GM13976 (cell line): ENCODE measurements at regions not wholly inside any gene's neighbourhood (a gene's known extent, or its start where the extent isn't known, plus 50 kb on each side); places are given as distances from the start of the nearest gene placed in this dataset.

ENCODE experiments used
- DNase-seq: peaks from one replicate; pipeline ENCODE4 v3.0.0; 2012; ENCODE audit warnings: low spot score
- CTCF ChIP-seq: IDR thresholded peaks from 2 replicates; pipeline ENCODE4 v1.5.1; 2012; ENCODE audit warnings: borderline replicate concordance, mild to moderate bottlenecking; ENCODE audit not compliant: insufficient read depth; ENCODE audit errors: extremely low read depth, missing control alignments, control extremely low read depth
- in situ Hi-C: fragments of 300-500 bp; cut with MboI; formaldehyde crosslinking; loops from one replicate; pipeline ENCODE4 v1.12.0; 2022; ENCODE audit warnings: low sequenced_read_pairs, mixed read lengths, inconsistent platforms; ENCODE audit not compliant: unreplicated experiment

GRCh38 chr6:43942616-43943015 lies 172.6 kb downstream of the VEGFA start:
- no peak for TF ChIP-seq CTCF
- in situ Hi-C loops, result no loop called here
- no peak for DNase-seq

- no peak for TF ChIP-seq CTCF
- DNase-seq, result no peak
- in situ Hi-C loops, result no loop called here
Observed at GRCh38 chr6:43942011-43942442, 172.0 kb downstream of the VEGFA start.

GRCh38 chr6:43941174-43941573 lies 171.2 kb downstream of the VEGFA start:
- DNase-seq, result no peak
- in situ Hi-C loops, result no loop called here
- TF ChIP-seq CTCF, result no peak

- no peak for TF ChIP-seq CTCF
- in situ Hi-C loops, result no loop called here
- DNase-seq, result no peak
Observed at GRCh38 chr6:43940393-43941087, 170.5 kb downstream of the VEGFA start.

GRCh38 chr6:43940071-43940392 lies 170.0 kb downstream of the VEGFA start:
- in situ Hi-C loops, result no loop called here
- no peak for TF ChIP-seq CTCF
- no peak for DNase-seq

- no peak for TF ChIP-seq CTCF
- in situ Hi-C loops, result no loop called here
- DNase-seq, result no peak
Observed at GRCh38 chr6:43939281-43940070, 169.5 kb downstream of the VEGFA start.
